Nephron (organoid): ENCODE measurements at regions not wholly inside any gene's neighbourhood (a gene's known extent, or its start where the extent isn't known, plus 50 kb on each side); places are given as distances from the start of the nearest gene placed in this dataset.
A peak's percentile ranks its signal among the peaks of the same experiment; 100 is the strongest.

Source experiments
- H3K27ac Mint-ChIP-seq, 3 experiments: 2 replicates each; pipeline ENCODE4 v1.8.0; 2020; ENCODE audit warnings: mixed read lengths in 3 of 3, mild to moderate bottlenecking in 2 of 3, moderate library complexity in 1 of 3
- H3K27me3 Mint-ChIP-seq: 2 replicates; pipeline ENCODE4 v1.8.0; 2021; ENCODE audit warnings: low read depth, mild to moderate bottlenecking, moderate library complexity, mixed read lengths
- H3K36me3 Mint-ChIP-seq: 2 replicates; pipeline ENCODE4 v1.8.0; 2020; ENCODE audit warnings: low read depth, mixed read lengths
- H3K4me1 Mint-ChIP-seq: 2 replicates; pipeline ENCODE4 v1.8.0; 2020; ENCODE audit warnings: mixed read lengths
- H3K4me3 Mint-ChIP-seq, 3 experiments: 2 replicates each; pipeline ENCODE4 v1.8.0; 2020; ENCODE audit warnings: mild to moderate bottlenecking in 3 of 3, mixed read lengths in 3 of 3, moderate library complexity in 2 of 3
- H3K9me3 Mint-ChIP-seq: 2 replicates; pipeline ENCODE4 v1.8.0; 2020; ENCODE audit warnings: mixed read lengths
- CTCF ChIP-seq, 3 experiments: fragments of 200-600 bp; sonication (generic); IDR thresholded peaks; one replicate each; pipeline ENCODE4 v1.5.0; 2021; ENCODE audit warnings: antibody characterized with exemption in 3 of 3; ENCODE audit not compliant: unreplicated experiment in 3 of 3

GRCh38 chr13:99646866-99647595, 145.8 kb downstream of the TM9SF2 start:
- H3K27me3 Mint-ChIP-seq: no peaks in the 10 kb centered on the region
- no peak for TF ChIP-seq CTCF (IDR thresholded peaks at IDR 0.05; ENCODE audit: unreplicated experiment in 3 of 3)
- no peaks in the 10 kb centered on the region for H3K4me1 Mint-ChIP-seq
- peak overlapping the region in 1 of 3 experiments; percentile 62 for H3K27ac Mint-ChIP-seq
- no peaks in the 10 kb centered on the region for H3K36me3 Mint-ChIP-seq
- no peaks in the 10 kb centered on the region for H3K9me3 Mint-ChIP-seq
- H3K4me3 Mint-ChIP-seq: no peak overlapping the region

- Mint-ChIP-seq H3K4me1 (no peaks in the 10 kb centered on the region), H3K27ac (no peak overlapping the region)
Measured at GRCh38 chr13:99642841-99643240, 141.6 kb downstream of the TM9SF2 start.

GRCh38 chr13:99642006-99642405, 140.7 kb downstream of the TM9SF2 start:
- no peaks in the 10 kb centered on the region for H3K27me3 Mint-ChIP-seq
- no peaks in the 10 kb centered on the region for H3K9me3 Mint-ChIP-seq
- H3K36me3 Mint-ChIP-seq: no peaks in the 10 kb centered on the region
- H3K4me1 Mint-ChIP-seq: no peaks in the 10 kb centered on the region
- no peak overlapping the region for H3K4me3 Mint-ChIP-seq
- H3K27ac Mint-ChIP-seq: no peak overlapping the region
- TF ChIP-seq CTCF (IDR thresholded peaks at IDR 0.05; ENCODE audit: unreplicated experiment in 3 of 3): no peak

More at GRCh38 chr13:99642841-99643240, 141.6 kb downstream of the TM9SF2 start:
- TF ChIP-seq CTCF (IDR thresholded peaks at IDR 0.05; ENCODE audit: unreplicated experiment in 3 of 3): no peak
- H3K27me3 Mint-ChIP-seq: no peaks in the 10 kb centered on the region
- H3K4me3 Mint-ChIP-seq: no peak overlapping the region
- no peaks in the 10 kb centered on the region for H3K36me3 Mint-ChIP-seq
- no peaks in the 10 kb centered on the region for H3K9me3 Mint-ChIP-seq

GRCh38 chr13:99640260-99640659, 139.0 kb downstream of the TM9SF2 start:
- no peaks in the 10 kb centered on the region for H3K9me3 Mint-ChIP-seq
- H3K4me1 Mint-ChIP-seq: no peaks in the 10 kb centered on the region
- H3K27me3 Mint-ChIP-seq: no peaks in the 10 kb centered on the region
- peak overlapping the region in 1 of 3 experiments; percentile 75 for H3K27ac Mint-ChIP-seq
- no peak for TF ChIP-seq CTCF (IDR thresholded peaks at IDR 0.05; ENCODE audit: unreplicated experiment in 3 of 3)
- H3K4me3 Mint-ChIP-seq: no peak overlapping the region
- no peaks in the 10 kb centered on the region for H3K36me3 Mint-ChIP-seq

- Mint-ChIP-seq H3K36me3 (no peaks in the 10 kb centered on the region), H3K27ac (no peak overlapping the region), H3K4me3 (no peak overlapping the region), H3K27me3 (no peaks in the 10 kb centered on the region), H3K9me3 (no peaks in the 10 kb centered on the region), H3K4me1 (no peaks in the 10 kb centered on the region)
- TF ChIP-seq CTCF (IDR thresholded peaks at IDR 0.05; ENCODE audit: unreplicated experiment in 3 of 3): no peak
Measured at GRCh38 chr13:99639126-99639525, 137.9 kb downstream of the TM9SF2 start.
